A673 (cell line): ENCODE measurements at regions not wholly inside any gene's neighbourhood (a gene's known extent, or its start where the extent isn't known, plus 50 kb on each side); places are given as distances from the start of the nearest gene placed in this dataset.

Experiments
- BruUV-seq: library from RNA; stranded (reverse); fragments of 400-500 nt; replicated peaks from 2 replicates; lab custom pipeline; 2021; lab: Mats Ljungman, UMichigan
- CTCF ChIA-PET: fragments of 300-600 bp; sonication (Branson Sonifier 250); formaldehyde crosslinking; loops from one replicate; lab custom pipeline; 2022; ENCODE audit warnings: antibody characterized with exemption; lab: Charles Lee
- POLR2A ChIA-PET: fragments of 300-600 bp; sonication (Branson Sonifier 250); formaldehyde crosslinking; loops from one replicate; lab custom pipeline; 2022; ENCODE audit warnings: antibody characterized with exemption; ENCODE audit not compliant: low non-redundant PET; lab: Charles Lee
- DNase-seq: peaks from one replicate; pipeline ENCODE4 v3.0.0-alpha.2; 2015; ENCODE audit warnings: low spot score
- H3K27ac ChIP-seq: fragments of 200-600 bp; sonication (generic); 2 replicates; pipeline ENCODE4 v1.5.1; 2016; ENCODE audit warnings: mixed run types, low read depth, mild to moderate bottlenecking, mixed read lengths, antibody characterized with exemption, low read length; ENCODE audit not compliant: poor library complexity, severe bottlenecking
- H3K27me3 ChIP-seq: fragments of 200-600 bp; sonication (generic); replicated peaks from 2 replicates; pipeline ENCODE4 v1.6.1; 2017; ENCODE audit warnings: mixed run types, low read depth, mild to moderate bottlenecking, mixed read lengths, antibody characterized with exemption, low read length; ENCODE audit not compliant: insufficient read depth, poor library complexity
- H3K36me3 ChIP-seq: fragments of 200-600 bp; sonication (generic); 2 replicates; pipeline ENCODE4 v1.6.1; 2016; ENCODE audit warnings: mixed run types, mild to moderate bottlenecking, mixed read lengths, antibody characterized with exemption, low read length; ENCODE audit not compliant: insufficient read depth, poor library complexity, severe bottlenecking
- H3K4me1 ChIP-seq: fragments of 200-600 bp; sonication (generic); 2 replicates; pipeline ENCODE4 v1.6.1; 2017; ENCODE audit warnings: mixed run types, mild to moderate bottlenecking, mixed read lengths, antibody characterized with exemption, low read length; ENCODE audit not compliant: insufficient read depth, poor library complexity, severe bottlenecking
- H3K4me3 ChIP-seq: fragments of 200-600 bp; sonication (generic); 2 replicates; pipeline ENCODE4 v1.5.1; 2016; ENCODE audit warnings: low read depth, mixed run types, mild to moderate bottlenecking, mixed read lengths, low read length; ENCODE audit not compliant: poor library complexity, severe bottlenecking
- H3K9me3 ChIP-seq: fragments of 200-600 bp; sonication (generic); 2 replicates; pipeline ENCODE4 v1.6.1; 2016; ENCODE audit warnings: mixed run types, low read depth, mild to moderate bottlenecking, mixed read lengths, antibody characterized with exemption, low read length; ENCODE audit not compliant: poor library complexity, severe bottlenecking
- CTCF ChIP-seq: fragments of 300-800, 200-600 bp; sonication (generic); conservative IDR thresholded peaks from 2 replicates; pipeline ENCODE4 v1.5.1; 2017; ENCODE audit warnings: low read depth, mild to moderate bottlenecking, antibody characterized with exemption, low read length, moderate library complexity, mixed read lengths
- EZH2 ChIP-seq: fragments of 200-600 bp; sonication (generic); IDR thresholded peaks from 2 replicates; pipeline ENCODE4 v1.6.1; 2017; ENCODE audit warnings: borderline replicate concordance, low read depth, mild to moderate bottlenecking, mixed read lengths, antibody characterized with exemption, low read length; ENCODE audit not compliant: poor library complexity, severe bottlenecking
- intact Hi-C: fragments of 100-400 bp; cut with micrococcal nuclease; formaldehyde crosslinking; loops from one replicate; pipeline ENCODE4 v1.10.0; 2022; ENCODE audit not compliant: unreplicated experiment

- CTCF ChIA-PET, result interaction anchor here (0.7 kb wide), 1 partner anchor 118 kb away, joined by 6 read pairs; no protein-coding TSS in a partner anchor
- BruUV-seq, result no TSS peak
- Histone ChIP-seq H3K27me3 (peaks cover 75% of the 10 kb centered on the region), H3K27ac (no peak overlapping the region), H3K36me3 (no peaks in the 10 kb centered on the region), H3K9me3 (no peaks in the 10 kb centered on the region), H3K4me3 (no peak overlapping the region), H3K4me1 (no peaks in the 10 kb centered on the region)
- no peak for TF ChIP-seq CTCF
- no peak for TF ChIP-seq EZH2
- intact Hi-C loops, result no loop called here
- POLR2A ChIA-PET, result no interaction called here
- DNase-seq, result no peak
Observed at GRCh38 chr17:79404136-79404911, 206.5 kb downstream of the RBFOX3 start.

- TF ChIP-seq EZH2, result no peak
- TF ChIP-seq CTCF, result no peak
- Histone ChIP-seq H3K4me1 (no peaks in the 10 kb centered on the region), H3K4me3 (no peak overlapping the region), H3K27ac (no peak overlapping the region), H3K9me3 (no peaks in the 10 kb centered on the region), H3K36me3 (no peaks in the 10 kb centered on the region), H3K27me3 (peaks cover 72% of the 10 kb centered on the region)
- ChIA-PET POLR2A (interaction anchor here (0.5 kb wide), 1 partner anchor 108 kb away, joined by 4 read pairs; no protein-coding TSS in a partner anchor), CTCF (interaction anchor here (1.1 to 1.5 kb wide), 2 partner anchors 10 to 314 kb away, joined by 4 to 9 read pairs; no protein-coding TSS in a partner anchor)
- intact Hi-C loops, result no loop called here
- BruUV-seq, result no TSS peak
- no peak for DNase-seq
Observed at GRCh38 chr17:79401704-79402674, 208.9 kb downstream of the RBFOX3 start.

GRCh38 chr17:79400989-79401703 is 209.7 kb downstream of the RBFOX3 start:
- H3K36me3 ChIP-seq, result no peaks in the 10 kb centered on the region
- H3K27me3 ChIP-seq, result peaks cover 72% of the 10 kb centered on the region
- TF ChIP-seq CTCF, result peak; percentile 89
- no peak for TF ChIP-seq EZH2
- peak; percentile 71 for DNase-seq
- no peak overlapping the region for H3K4me3 ChIP-seq
- no TSS peak for BruUV-seq
- H3K4me1 ChIP-seq, result no peaks in the 10 kb centered on the region
- no peaks in the 10 kb centered on the region for H3K9me3 ChIP-seq
- ChIA-PET CTCF (interaction anchor here (0.6 to 1.5 kb wide), 6 partner anchors 10 to 358 kb away, joined by 3 to 10 read pairs (median 4); no protein-coding TSS in a partner anchor), POLR2A (interaction anchor here (0.5 to 0.8 kb wide), 3 partner anchors 103 to 1055 kb away, joined by 4 to 13 read pairs (median 13); no protein-coding TSS in a partner anchor)
- H3K27ac ChIP-seq, result no peak overlapping the region
- intact Hi-C loops, result no loop called here
